GM18520 (cell line): ENCODE measurements at regions not wholly inside any gene's neighbourhood (a gene's known extent, or its start where the extent isn't known, plus 50 kb on each side); places are given as distances from the start of the nearest gene placed in this dataset.
A peak's percentile ranks its signal among the peaks of the same experiment; 100 is the strongest.

Experiments
- ATAC-seq: cut with Tn5 transposase; IDR thresholded peaks from one replicate; pipeline ENCODE4 v1.9.1; 2021; ENCODE audit not compliant: unreplicated experiment

DNA sequence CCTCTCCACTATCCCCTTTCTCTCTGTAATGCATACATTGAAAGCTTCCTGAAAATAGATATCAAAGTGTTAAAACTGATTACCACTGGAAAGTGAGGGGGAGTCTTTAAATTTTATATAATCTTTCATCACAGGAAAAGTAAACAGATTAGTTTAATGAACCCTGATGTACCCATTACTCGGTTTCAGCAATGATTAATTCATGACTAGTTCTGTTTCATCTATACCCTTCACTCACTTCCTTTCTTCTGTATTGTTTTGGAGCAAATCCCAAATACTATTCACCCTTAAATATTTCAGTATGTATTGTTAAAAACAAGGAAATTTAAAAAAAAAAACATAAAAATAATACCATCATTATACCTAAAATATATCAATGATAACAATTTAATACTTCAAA, 67.3 kb upstream of the TMCC3 start:
- ATAC-seq = no peak

DNA sequence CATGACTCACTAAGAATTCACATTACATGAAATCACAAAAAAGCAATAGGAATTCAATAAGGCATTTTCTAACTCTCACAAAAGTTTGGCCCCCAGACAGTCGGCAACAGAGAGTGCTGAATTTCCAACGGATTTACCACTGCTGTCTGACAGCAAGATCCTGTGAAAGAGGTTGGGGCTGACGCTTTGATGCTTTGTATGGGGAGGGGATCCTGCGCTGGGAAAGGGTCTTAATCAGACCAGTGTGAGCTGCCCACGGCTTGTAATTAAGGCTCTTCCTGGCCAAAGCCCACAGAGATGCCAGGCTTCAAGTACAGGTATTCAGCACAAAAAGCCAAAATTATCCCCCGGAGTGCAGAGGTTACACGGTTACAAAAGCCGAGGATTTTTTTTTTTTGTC, 66.8 kb upstream of the TMCC3 start:
- no peak for ATAC-seq

DNA sequence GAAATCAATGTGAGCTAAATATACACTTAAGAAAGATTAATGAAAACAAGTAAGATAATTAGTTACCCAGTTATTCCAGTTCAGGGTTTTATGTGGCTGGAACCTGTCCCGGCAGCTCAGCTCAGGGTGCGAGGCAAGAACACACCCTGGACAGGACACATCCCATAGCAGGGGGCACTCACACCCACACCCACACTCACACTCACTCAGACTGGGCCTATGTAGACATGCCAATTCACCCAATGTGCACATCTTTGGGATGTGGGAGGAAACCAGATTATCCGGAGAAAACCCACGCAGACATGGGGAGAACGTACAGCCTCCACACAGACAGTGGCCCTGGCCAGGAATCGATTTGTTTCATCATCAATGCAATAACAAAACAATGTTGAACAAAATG, 66.0 kb upstream of the TMCC3 start:
- no peak for ATAC-seq

DNA sequence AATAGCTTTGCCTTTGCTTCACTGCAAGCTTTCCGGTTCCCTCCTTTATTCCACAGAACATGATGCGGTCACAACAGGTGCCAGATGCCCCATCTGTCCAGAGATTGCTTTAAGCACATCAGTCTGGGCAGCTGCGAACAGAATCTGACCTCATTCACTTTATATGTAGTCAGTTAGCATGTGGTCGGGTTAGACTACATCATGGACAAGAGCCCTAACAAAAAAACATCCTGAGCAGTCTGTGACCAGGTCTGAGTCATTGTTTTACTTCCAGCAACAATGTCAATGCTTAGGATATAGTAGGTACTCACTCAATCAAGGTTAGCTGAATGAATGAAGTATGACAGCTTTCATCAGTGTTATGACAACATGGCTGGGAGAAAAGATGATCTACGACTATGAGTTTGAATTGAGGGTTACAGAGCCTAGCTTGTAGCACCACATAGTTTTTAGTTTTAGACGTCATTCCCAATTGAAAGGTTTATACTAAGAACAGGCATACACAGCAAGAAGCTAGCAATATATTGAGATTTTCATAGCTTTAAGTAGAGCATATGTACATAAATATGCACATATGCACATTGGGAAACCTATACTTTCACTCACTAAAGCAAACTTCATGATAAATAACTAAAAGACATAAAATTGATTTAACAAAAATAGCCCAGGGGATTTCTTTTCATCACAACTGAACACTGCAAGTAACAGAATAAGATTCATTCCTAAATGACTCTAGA, 64.2 kb upstream of the TMCC3 start:
- no peak for ATAC-seq

DNA sequence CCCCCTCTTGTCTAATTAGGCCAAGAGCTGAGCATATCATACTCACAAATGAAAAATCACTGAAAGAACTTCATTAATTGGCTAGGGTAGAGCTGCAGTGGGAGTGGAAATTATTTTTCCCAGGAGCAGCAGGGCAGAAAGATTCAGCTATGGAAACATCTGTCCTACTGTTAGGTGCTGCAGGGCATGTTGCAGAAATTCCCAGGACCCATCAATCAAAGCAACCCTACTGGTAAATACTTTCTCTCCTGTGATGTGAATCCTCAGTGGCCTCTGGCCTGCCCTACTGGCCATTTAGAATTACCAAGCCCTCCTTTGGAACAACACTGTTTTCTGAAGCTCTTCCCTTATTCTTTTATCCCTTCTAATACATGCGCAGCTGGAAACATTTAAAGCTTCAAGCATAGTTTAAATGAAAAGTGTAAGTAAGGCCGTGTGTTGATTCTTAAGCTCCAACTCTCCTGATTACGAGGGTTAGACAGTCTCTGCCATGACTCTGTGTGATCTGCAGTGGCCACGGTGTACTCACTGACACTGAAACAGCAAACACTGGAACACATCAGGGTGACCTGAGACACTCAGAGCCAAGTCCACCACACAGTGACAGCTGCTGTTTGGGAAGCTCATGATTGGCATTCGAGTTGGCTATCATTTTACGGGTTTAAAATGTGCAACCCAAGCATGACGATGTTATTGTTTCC, 62.6 kb upstream of the TMCC3 start:
- no peak for ATAC-seq

DNA sequence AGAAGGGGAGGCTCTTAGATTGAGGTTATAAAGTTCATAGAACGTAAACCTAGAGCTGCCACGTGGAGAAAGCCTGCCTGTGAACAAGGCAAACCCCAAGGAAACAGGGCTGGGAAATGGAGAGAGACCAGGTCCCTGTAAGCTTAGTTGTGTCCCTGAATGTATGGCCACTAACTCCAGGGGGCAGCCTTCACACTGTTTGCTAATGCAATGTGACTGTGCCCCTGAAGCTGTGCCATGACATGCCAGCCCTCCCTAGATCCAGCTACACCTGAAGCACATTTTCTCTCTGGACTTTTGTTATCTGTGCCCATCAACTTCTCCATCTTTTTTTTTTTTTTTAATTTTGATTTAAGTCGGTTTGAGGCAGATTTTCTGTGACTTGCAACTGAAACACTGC, 60.6 kb upstream of the TMCC3 start:
- no peak for ATAC-seq

DNA sequence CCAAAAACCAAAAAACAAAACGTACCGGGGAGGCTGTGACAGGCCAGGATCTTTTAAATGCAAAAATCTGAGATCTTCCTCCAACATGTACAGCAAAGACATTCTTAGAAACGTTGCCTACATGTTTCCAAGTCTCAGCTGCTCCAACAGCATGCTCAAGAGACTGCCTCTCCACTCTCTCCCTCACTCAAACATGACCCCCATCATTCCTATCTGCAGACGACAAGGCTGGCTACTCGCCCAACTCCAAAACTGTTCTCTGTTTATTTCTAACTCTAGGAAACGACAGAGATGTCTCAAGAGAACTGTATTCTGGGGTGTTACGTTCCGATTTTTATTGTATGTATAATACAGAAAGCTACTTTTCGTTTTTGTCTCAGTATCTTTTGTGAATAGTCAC, 57.5 kb upstream of the TMCC3 start:
- no peak for ATAC-seq

DNA sequence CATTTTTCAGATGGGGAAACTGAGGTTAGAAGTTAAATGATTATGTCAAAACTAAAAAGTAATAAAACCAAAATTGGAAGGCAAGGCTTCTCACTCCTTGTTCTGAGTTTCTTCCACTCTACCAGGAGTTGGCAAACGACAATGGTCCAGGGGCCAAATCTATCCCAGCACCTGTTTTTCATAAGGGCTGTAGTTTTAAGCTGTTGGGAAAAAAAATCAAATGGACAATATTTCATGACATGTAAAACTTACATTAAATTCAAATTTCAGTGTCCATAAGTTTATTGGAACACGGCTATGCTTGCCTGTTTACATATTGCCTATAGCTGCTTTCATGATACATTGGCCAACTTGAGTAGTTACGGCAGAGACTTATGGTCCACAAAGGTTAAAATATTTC, 56.7 kb upstream of the TMCC3 start:
- no peak for ATAC-seq

DNA sequence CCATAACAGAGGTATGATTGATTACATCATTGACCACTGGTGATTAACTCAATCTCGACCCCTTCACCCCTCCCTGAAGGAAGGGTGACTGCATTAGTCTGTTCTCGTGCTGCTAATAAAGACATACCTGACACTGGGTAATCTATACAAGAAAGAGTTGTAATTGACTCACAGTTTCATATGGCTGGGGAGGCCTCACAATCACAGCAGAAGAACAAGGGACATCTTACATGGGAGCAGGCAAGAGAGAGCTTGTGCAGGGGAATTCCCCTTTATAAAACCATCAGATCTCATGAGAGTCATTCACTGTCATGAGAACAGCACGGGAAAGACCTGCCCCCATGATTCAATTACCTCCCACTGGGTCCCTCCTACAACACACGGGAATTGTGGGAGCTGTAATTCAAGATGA, 55.9 kb upstream of the TMCC3 start:
- peak; percentile 80 for ATAC-seq

DNA sequence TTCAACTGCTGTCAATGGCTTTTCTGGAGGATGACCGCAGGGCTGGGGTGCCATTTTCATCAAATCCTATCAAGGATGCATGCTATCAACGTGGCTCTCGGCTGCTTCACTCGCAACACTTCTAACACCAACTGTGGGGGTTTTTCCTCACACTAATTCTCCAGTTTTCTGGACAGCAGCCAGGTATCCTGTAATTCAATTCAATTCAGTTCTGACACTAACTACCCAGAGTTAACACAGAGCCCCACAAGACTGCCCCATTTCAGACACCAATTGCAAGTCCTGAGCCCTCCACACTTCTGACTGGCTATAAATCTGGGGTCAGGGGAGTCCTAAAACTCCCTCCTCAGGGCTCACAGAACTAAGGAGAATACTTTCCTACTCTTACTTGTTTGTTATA, 55.3 kb upstream of the TMCC3 start:
- no peak for ATAC-seq

DNA sequence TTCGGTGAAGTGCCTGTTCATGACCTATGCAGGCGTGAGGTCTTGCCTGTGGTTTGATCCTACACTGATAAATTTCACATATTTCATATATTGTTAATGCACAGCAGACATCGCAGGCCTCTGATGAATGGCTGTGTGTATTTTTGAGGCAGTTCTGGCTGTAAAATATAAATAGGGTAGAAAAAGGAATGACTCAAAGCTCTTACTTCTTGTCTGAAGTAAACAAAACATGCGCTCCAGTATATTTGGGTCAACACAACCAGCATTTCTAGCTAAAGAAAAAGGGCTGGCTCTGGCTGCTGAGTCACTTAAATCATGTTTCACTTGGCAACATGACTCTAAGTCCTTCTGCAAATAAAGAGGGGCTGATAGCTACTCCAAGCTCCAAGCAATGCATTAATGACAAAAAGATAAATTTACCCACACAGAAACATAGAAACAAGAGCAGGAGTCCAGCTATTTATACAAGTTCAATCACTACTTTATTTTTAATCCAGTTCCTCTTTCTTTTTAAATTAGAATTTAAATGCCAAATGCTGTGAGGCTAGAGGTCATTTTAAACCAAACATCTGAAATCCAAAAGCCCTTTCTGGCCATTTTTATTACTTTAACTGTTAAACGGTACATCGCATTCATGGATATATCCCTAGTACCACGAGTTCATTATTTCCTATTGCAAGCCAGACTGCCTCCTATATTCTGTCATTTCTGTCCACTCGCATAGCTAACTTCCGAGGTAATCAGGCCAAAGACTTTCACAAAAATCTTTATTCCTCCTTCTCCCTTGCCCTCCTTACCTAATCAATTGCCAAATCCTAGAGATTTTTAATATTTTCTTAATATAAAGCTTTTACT, 54.3 kb upstream of the TMCC3 start:
- no peak for ATAC-seq

DNA sequence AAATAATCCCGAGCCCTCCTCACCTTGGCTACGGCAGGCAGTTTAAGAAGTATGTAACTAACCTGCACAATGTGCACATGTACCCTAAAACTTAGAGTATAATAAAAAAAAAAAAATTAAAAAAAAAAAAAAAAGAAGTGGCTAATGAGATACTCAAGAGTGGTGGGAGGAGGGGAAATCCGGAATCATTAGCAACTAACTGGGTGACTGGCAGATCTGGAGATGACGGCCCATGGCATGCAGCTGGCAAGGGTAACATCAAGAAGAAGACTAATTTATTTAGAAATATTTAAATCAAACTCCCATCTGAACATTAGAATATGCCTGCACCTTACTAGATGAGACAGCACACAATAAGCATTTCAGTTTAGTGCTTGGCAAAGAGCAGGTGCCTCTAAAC, 52.3 kb upstream of the TMCC3 start:
- ATAC-seq = no peak

DNA sequence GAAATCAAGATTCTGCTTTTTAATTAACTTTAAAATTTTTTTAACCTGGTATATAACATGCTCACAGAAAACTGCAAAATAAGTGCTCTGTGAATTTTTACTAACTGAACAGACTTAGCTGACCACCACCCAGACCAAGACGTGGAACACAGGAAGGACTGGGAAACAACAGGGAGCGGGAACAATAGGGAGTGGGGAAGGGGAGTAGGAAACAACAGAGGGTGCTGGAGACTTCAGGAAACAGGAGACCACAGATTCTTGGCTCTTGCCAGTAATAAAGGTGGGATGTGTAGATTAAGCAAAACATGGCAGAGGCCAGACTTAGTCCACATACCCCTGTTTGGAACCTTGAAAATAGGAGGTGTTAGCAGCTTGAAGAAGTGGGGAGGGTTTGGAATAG, 51.4 kb upstream of the TMCC3 start:
- no peak for ATAC-seq

DNA sequence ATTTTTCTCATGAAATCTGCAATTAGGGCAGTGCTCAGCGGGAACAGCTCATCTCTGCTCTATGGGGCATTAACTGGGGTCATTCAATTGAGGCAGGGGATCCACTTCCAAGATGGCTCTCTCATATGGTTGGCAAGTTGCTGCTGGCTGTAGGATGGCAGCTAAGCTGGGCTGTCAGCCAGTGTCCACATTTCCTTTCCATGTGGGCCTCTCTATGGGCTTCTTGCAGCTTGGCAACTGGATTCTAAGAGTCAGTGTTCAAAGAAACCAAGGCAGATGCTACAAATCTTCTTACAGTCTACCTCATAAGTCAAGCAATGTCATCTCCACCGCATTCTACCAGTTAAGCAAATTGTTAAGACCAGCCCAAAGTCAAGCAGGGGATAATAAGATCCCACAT, 50.3 kb upstream of the TMCC3 start:
- no peak for ATAC-seq
